ENCODE measurements at regions not wholly inside any gene's neighbourhood (a gene's known extent, or its start where the extent isn't known, plus 50 kb on each side); places are given as distances from the start of the nearest gene placed in this dataset.
"Not testable (repeated sequence)": the region's sequence is repeated elsewhere in the genome, so short reads cannot be mapped to it uniquely, and the experiment has no call there.

DNA sequence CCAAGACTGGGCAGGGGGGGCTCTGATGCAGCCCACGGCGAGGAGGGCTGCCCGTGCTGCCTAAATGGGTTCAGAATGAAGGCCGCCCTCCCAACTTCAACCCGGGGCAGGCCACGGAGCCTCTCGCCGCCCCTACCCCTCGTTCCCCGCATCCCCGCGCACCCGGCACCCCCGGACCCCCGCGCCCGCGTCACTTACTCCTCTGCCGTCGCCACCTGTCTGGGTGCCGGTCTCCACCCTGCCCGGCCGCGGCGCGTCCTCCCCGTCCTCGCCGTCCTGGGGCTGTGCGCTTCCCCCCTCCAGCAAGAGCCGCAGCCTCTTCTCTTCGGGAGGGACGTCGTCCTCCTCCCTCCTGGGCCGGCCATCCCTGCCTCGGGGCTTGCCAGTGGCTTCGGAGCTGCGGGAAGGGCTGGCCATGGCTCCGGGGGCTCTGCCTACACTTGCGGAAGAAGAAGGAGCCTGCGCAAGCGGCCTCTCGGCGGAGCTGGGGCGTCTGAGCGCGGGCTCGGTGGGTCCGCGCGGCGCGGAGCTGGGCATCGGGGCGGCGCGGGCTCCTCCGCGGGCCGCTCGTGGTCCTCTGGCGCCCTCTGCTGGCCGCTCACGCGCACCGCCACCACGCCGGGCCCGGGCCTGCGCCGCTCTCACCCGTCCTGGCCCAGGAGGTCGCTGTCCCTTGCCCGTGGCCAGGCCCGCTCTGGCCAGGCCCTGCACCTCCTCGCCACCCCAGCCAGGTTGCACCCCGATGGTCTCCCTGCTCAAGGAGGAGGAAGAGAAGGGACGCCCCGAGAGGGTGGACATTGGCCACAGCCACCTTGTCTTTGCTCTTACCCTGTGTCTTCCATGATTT, 59.3 kb upstream of the CLEC6A start:
- DNase-seq: peak; percentile 74

DNA sequence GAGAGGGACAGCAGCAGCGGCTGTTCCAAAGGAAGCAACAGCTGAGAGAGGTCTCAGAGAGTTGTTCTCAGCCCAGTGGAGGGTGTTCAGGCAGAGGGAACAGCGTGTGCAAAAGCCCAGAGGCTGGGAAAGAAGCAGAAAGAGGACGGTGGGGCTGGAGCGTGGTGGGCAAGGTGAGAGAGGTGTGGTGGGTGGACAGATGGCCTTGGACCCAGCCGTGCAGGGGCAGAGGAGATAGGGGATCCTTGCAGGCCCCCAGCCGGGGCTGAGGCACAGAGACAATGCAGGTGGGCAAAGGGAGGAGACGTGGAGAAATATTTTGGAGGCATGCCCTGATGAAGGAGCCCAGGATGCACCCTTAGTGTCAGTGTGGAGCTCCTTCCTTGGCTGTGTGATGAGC, 58.4 kb upstream of the CLEC6A start:
- DNase-seq: not testable (repeated sequence)

DNA sequence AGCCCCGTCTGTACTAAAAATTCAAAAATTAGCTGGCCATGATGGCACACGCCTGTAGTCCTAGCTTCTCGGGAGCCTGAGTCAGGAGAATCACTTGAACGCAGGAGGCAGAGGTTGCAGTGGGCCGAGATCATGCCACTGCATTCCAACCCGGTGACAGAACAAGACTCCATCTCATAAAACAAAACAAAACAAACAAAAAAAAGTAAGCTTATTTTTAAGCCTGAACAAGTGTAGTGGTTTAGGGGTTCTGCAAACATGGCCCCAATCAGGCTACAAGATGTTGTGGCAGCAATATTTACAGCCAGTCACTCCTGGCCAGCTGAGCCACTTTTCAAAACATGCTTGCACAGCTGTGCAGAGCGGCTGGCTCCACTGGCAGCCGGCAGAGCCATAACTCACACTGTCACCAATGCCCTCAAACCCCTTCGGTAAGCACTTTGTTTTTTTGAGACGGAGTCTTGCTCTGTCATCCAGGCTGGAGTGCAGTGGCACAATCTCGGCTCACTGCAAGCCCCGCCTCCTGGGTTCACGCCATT, 56.2 kb upstream of the CLEC6A start:
- not testable (repeated sequence) for DNase-seq

DNA sequence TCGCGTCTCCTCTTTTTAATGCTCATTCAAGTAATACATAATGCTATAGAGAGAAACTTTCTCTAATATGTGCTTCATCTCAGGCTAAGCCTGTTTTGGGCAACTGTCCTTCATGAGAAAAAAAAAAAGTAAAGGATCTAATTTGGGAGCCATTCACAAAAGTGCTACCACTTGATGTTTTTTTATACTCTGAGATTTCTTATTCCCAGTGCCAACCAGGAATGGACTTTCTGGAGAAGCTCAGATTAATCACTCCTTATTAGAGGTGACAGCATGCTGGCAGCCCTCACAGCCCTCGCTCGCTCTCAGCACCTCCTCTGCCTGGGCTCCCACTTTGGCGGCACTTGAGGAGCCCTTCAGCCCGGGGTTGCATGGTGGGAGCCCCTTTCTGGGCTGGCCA, 51.9 kb upstream of the CLEC6A start:
- not testable (repeated sequence) for DNase-seq

DNA sequence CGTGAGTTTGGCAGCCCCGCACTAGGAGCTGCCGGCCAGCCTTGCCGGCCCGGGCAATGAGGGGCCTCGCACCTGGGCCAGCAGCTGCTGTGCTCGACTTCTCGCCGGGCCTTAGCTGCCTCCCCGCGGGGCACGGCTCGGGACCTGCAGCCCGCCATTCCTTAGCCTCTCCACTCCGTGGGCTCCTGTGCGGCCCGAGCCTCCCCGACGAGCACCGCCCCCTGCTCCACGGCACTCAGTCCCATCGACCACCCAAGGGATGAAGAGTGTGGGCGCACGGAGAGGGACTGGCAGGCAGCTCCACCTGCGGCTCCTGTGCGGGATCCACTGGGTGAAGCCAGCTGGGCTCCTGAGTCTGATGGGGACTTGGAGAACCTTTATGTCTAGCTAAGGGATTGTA, 51.4 kb upstream of the CLEC6A start:
- not testable (repeated sequence) for DNase-seq

Data from stimulated activated CD4-positive, alpha-beta T cell treated with anti-CD3 and anti-CD28 coated beads, Interleukin-15, amount 100 ng/mL, for 24 hours (primary cell).